ENCODE measurements at regions not wholly inside any gene's neighbourhood (a gene's known extent, or its start where the extent isn't known, plus 50 kb on each side); places are given as distances from the start of the nearest gene placed in this dataset.

DNA sequence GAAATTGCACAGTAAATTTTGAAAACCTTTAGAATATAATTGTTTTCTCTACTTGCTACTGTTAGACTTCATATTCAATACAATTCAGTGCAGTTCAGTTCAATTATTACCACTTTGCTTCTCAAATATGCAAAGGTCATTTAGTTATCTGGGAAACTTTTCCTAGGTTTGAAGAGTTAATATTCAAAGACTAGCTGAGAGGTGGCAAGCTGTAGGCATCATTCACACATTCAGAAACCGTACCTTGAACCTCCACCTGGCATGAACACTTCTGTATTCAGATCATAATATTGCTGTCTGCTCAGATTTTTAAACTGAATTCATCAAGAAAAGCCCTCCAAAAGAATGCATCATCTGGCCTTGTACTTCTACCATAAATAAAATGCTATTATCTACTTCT, 162.1 kb upstream of the PCSK5 start:
- TF ChIP-seq, protein P1, sequence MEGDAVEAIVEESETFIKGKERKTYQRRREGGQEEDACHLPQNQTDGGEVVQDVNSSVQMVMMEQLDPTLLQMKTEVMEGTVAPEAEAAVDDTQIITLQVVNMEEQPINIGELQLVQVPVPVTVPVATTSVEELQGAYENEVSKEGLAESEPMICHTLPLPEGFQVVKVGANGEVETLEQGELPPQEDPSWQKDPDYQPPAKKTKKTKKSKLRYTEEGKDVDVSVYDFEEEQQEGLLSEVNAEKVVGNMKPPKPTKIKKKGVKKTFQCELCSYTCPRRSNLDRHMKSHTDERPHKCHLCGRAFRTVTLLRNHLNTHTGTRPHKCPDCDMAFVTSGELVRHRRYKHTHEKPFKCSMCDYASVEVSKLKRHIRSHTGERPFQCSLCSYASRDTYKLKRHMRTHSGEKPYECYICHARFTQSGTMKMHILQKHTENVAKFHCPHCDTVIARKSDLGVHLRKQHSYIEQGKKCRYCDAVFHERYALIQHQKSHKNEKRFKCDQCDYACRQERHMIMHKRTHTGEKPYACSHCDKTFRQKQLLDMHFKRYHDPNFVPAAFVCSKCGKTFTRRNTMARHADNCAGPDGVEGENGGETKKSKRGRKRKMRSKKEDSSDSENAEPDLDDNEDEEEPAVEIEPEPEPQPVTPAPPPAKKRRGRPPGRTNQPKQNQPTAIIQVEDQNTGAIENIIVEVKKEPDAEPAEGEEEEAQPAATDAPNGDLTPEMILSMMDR (conservative IDR thresholded peaks at IDR 0.05; ENCODE audit: low read length), result no peak
- TF ChIP-seq EZH2phosphoT487 (IDR thresholded peaks at IDR 0.05; ENCODE audit: borderline replicate concordance), result no peak
- Histone ChIP-seq H3K27me3 (ENCODE audit: insufficient read depth, low read length, poor library complexity, severe bottlenecking) (no peaks in the 10 kb centered on the region), H3K79me2 (ENCODE audit: insufficient read depth, low read length) (no peaks in the 10 kb centered on the region), H2AFZ (ENCODE audit: low read length) (no peak overlapping the region), H3K9me3 (ENCODE audit: insufficient read depth, low read depth, low read length) (no peaks in the 10 kb centered on the region), H3F3A (ENCODE audit: low read depth) (no peaks in the 10 kb centered on the region), H4K20me1 (ENCODE audit: insufficient read depth, low read length, poor library complexity, severe bottlenecking) (no peaks in the 10 kb centered on the region), H3K4me2 (ENCODE audit: low read depth, low read length, poor library complexity, severe bottlenecking) (no peak overlapping the region), H3K9ac (ENCODE audit: low read depth, low read length, poor library complexity, severe bottlenecking) (no peak overlapping the region), H3K4me3 (ENCODE audit: low read length, poor library complexity, severe bottlenecking) (no peak overlapping the region), H3K9me2 (replicated peaks; ENCODE audit: low read depth, low read length) (no peaks in the 10 kb centered on the region), H3K36me3 (ENCODE audit: insufficient read depth, low read length) (no peaks in the 10 kb centered on the region), H3K4me1 (ENCODE audit: insufficient read depth, low read length, poor library complexity, severe bottlenecking) (no peaks in the 10 kb centered on the region)

DNA sequence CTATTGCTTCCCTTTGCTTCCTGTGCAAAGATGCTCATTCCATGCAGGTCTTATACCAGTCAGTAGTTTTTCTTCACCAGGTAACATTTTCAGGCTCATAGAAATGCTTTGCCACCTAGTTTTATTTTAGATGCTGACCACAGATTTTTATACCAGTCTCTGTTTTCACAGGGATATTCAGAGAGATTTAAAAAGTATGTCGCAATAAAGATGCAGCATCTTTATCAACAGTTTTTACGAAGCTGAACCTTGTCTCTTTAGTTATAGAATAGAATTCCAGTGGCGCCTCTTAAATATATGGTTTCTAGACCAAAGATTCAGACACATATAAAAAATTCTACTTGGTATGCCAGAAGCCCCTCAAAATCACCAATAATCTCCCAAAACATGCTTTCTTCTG, 155.7 kb upstream of the PCSK5 start:
- TF ChIP-seq, protein P1 (conservative IDR thresholded peaks at IDR 0.05; ENCODE audit: low read length), result no peak
- no peak for TF ChIP-seq EZH2phosphoT487 (IDR thresholded peaks at IDR 0.05; ENCODE audit: borderline replicate concordance)
- no peak overlapping the region for H3K9ac ChIP-seq (ENCODE audit: low read depth, low read length, poor library complexity, severe bottlenecking)

DNA sequence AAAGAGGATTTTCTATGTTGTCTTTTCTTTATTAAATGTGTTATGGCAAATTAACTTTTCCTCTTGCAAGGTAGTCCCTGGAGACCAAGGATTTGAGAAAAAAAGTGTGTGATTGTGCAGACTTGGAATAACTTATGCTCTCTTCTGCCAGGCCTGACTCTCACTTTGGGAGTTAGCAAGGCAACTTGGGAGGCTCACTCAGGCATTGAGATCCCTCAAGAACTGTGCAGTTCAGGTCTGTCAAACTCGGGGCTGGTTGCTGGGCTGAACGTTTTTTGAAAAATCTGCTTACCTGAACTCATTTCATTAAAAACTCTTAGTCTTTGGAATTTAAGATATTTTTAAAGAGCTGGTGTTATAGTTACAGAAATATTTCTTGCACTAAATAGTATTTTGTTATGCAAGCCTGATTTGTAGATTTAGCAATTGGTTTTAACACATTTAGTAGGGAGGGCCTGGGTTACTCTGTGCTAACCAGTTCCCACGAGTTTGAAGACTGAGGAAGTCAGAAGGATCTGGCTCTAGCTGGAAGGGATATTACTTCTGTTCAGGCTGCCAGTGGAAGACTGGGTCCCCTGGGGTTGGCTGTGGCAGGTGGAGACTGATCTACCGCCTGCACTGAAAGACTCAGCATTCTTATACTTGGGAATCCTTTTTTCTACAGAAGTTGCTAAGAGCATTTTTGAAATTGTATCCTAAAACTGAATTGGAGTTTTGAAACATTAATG, 150.4 kb upstream of the PCSK5 start:
- no peaks in the 10 kb centered on the region for H3K36me3 ChIP-seq (ENCODE audit: insufficient read depth, low read length)
- TF ChIP-seq EZH2phosphoT487 (IDR thresholded peaks at IDR 0.05; ENCODE audit: borderline replicate concordance), result no peak
- TF ChIP-seq, protein P1 (conservative IDR thresholded peaks at IDR 0.05; ENCODE audit: low read length), result no peak
- H3K4me3 ChIP-seq (ENCODE audit: low read length, poor library complexity, severe bottlenecking), result no peak overlapping the region
- no peak overlapping the region for H3K9ac ChIP-seq (ENCODE audit: low read depth, low read length, poor library complexity, severe bottlenecking)
- H3K4me2 ChIP-seq (ENCODE audit: low read depth, low read length, poor library complexity, severe bottlenecking), result no peak overlapping the region
- no peak overlapping the region for H2AFZ ChIP-seq (ENCODE audit: low read length)
- H3K9me2 ChIP-seq (replicated peaks; ENCODE audit: low read depth, low read length), result 0 out of 2 replicates have a peak, but pooled peaks cover 3% of the 10 kb centered on the region
- no peaks in the 10 kb centered on the region for H3K79me2 ChIP-seq (ENCODE audit: insufficient read depth, low read length)
- no peaks in the 10 kb centered on the region for H3K27me3 ChIP-seq (ENCODE audit: insufficient read depth, low read length, poor library complexity, severe bottlenecking)
- H4K20me1 ChIP-seq (ENCODE audit: insufficient read depth, low read length, poor library complexity, severe bottlenecking), result no peaks in the 10 kb centered on the region
- no peaks in the 10 kb centered on the region for H3K9me3 ChIP-seq (ENCODE audit: insufficient read depth, low read depth, low read length)
- H3K4me1 ChIP-seq (ENCODE audit: insufficient read depth, low read length, poor library complexity, severe bottlenecking), result no peaks in the 10 kb centered on the region
- H3F3A ChIP-seq (ENCODE audit: low read depth), result no peaks in the 10 kb centered on the region

More for the DNA sequence above, 155.7 kb upstream of the PCSK5 start:
- Histone ChIP-seq H3K79me2 (ENCODE audit: insufficient read depth, low read length) (no peaks in the 10 kb centered on the region), H3F3A (ENCODE audit: low read depth) (no peaks in the 10 kb centered on the region), H3K9me3 (ENCODE audit: insufficient read depth, low read depth, low read length) (no peaks in the 10 kb centered on the region), H2AFZ (ENCODE audit: low read length) (no peak overlapping the region), H3K27me3 (ENCODE audit: insufficient read depth, low read length, poor library complexity, severe bottlenecking) (no peaks in the 10 kb centered on the region), H3K36me3 (ENCODE audit: insufficient read depth, low read length) (no peaks in the 10 kb centered on the region), H4K20me1 (ENCODE audit: insufficient read depth, low read length, poor library complexity, severe bottlenecking) (no peaks in the 10 kb centered on the region), H3K9me2 (replicated peaks; ENCODE audit: low read depth, low read length) (no peaks in the 10 kb centered on the region), H3K4me2 (ENCODE audit: low read depth, low read length, poor library complexity, severe bottlenecking) (no peak overlapping the region), H3K4me3 (ENCODE audit: low read length, poor library complexity, severe bottlenecking) (no peak overlapping the region), H3K4me1 (ENCODE audit: insufficient read depth, low read length, poor library complexity, severe bottlenecking) (no peaks in the 10 kb centered on the region)

All from Loucy (cell line).